ENCODE measurements at regions not wholly inside any gene's neighbourhood (a gene's known extent, or its start where the extent isn't known, plus 50 kb on each side); places are given as distances from the start of the nearest gene placed in this dataset.

GRCh38 chr2:145846982-145847381 is 1327.1 kb upstream of the ZEB2 start:
- peak; percentile 8 for DNase-seq

- DNase-seq: no peak
These were observed 1326.0 kb upstream of the ZEB2 start for GRCh38 chr2:145845923-145846322.

GRCh38 chr2:145845207-145845894 is 1325.4 kb upstream of the ZEB2 start:
- no peak for DNase-seq

GRCh38 chr2:145841973-145842372 is 1322.1 kb upstream of the ZEB2 start:
- DNase-seq: no peak

GRCh38 chr2:145836986-145837385 is 1317.1 kb upstream of the ZEB2 start:
- no peak for DNase-seq

- DNase-seq: no peak
These were observed 1315.7 kb upstream of the ZEB2 start for GRCh38 chr2:145835665-145836064.

- DNase-seq: no peak
These were observed 1312.8 kb upstream of the ZEB2 start for GRCh38 chr2:145832681-145833080.

- DNase-seq: no peak
These were observed 1310.0 kb upstream of the ZEB2 start for GRCh38 chr2:145829931-145830330.

GRCh38 chr2:145827235-145827634 is 1307.3 kb upstream of the ZEB2 start:
- no peak for DNase-seq

- DNase-seq: no peak
These were observed 1304.5 kb upstream of the ZEB2 start for GRCh38 chr2:145824384-145824783.

- no peak for DNase-seq
These were observed 1303.1 kb upstream of the ZEB2 start for GRCh38 chr2:145822892-145823534.

GRCh38 chr2:145820651-145821050 is 1300.7 kb upstream of the ZEB2 start:
- DNase-seq: no peak

- DNase-seq: no peak
These were observed 1299.1 kb upstream of the ZEB2 start for GRCh38 chr2:145818890-145819504.

- peak; percentile 5 for DNase-seq
These were observed 1296.0 kb upstream of the ZEB2 start for GRCh38 chr2:145815933-145816332.

- peak; percentile 4 for DNase-seq
These were observed 1293.6 kb upstream of the ZEB2 start for GRCh38 chr2:145813481-145813880.

- DNase-seq: no peak
These were observed 1292.2 kb upstream of the ZEB2 start for GRCh38 chr2:145812165-145812554.

GRCh38 chr2:145811276-145812164 is 1291.6 kb upstream of the ZEB2 start:
- no peak for DNase-seq

GRCh38 chr2:145807968-145808367 is 1288.0 kb upstream of the ZEB2 start:
- peak; percentile 13 for DNase-seq

GRCh38 chr2:145807554-145807953 is 1287.6 kb upstream of the ZEB2 start:
- no peak for DNase-seq

- no peak for DNase-seq
These were observed 1286.6 kb upstream of the ZEB2 start for GRCh38 chr2:145806546-145806945.

GRCh38 chr2:145802133-145802532 is 1282.2 kb upstream of the ZEB2 start:
- DNase-seq: peak; percentile 34

- no peak for DNase-seq
These were observed 1281.3 kb upstream of the ZEB2 start for GRCh38 chr2:145801210-145801609.

Measured in fibroblast of skin of right biceps (primary cell).